Neural cell (in vitro differentiated cells): ENCODE measurements at regions not wholly inside any gene's neighbourhood (a gene's known extent, or its start where the extent isn't known, plus 50 kb on each side); places are given as distances from the start of the nearest gene placed in this dataset.

Experiments
- EP300 ChIP-seq: fragments of 450-650 bp; conservative IDR thresholded peaks from 2 replicates; pipeline ENCODE4 v1.6.1; 2014; ENCODE audit warnings: antibody characterized with exemption, mild to moderate bottlenecking, moderate library complexity; ENCODE audit not compliant: poor library complexity, severe bottlenecking
- EZH2 ChIP-seq: fragments of 200-600, 300-800 bp; shearing (Covaris generic), sonication (generic); IDR thresholded peaks from 2 replicates; pipeline ENCODE4 v1.6.1; 2014; ENCODE audit warnings: antibody characterized with exemption, low read length, borderline replicate concordance, mild to moderate bottlenecking; ENCODE audit not compliant: insufficient read depth, poor library complexity, severe bottlenecking
- MXI1 ChIP-seq: fragments of 450-650 bp; conservative IDR thresholded peaks from 2 replicates; pipeline ENCODE4 v1.6.1; 2014; ENCODE audit warnings: antibody characterized with exemption, mild to moderate bottlenecking; ENCODE audit not compliant: poor library complexity, severe bottlenecking
- POLR2AphosphoS5 ChIP-seq: IDR thresholded peaks from 2 replicates; pipeline ENCODE4 v1.6.1; 2012
- RAD21 ChIP-seq: fragments of 450-650 bp; conservative IDR thresholded peaks from 2 replicates; pipeline ENCODE4 v1.6.1; 2014; ENCODE audit warnings: antibody characterized with exemption, mild to moderate bottlenecking, moderate library complexity
- SMC3 ChIP-seq: fragments of 450-650 bp; conservative IDR thresholded peaks from 2 replicates; pipeline ENCODE4 v1.6.1; 2014; ENCODE audit warnings: antibody characterized with exemption, mild to moderate bottlenecking, moderate library complexity; ENCODE audit not compliant: poor library complexity
- TAF1 ChIP-seq: IDR thresholded peaks from 2 replicates; pipeline ENCODE4 v1.6.1; 2012; ENCODE audit warnings: low read depth
- TF ChIP-seq, protein P1 (sequence below): fragments of 450-650 bp; IDR thresholded peaks from 2 replicates; pipeline ENCODE4 v1.5.1; 2014; ENCODE audit warnings: antibody characterized with exemption, mild to moderate bottlenecking, moderate library complexity; ENCODE audit not compliant: poor library complexity, severe bottlenecking
- TF ChIP-seq, protein P2 (sequence below): IDR thresholded peaks from 2 replicates; pipeline ENCODE4 v1.6.1; 2012; ENCODE audit warnings: borderline replicate concordance

DNA sequence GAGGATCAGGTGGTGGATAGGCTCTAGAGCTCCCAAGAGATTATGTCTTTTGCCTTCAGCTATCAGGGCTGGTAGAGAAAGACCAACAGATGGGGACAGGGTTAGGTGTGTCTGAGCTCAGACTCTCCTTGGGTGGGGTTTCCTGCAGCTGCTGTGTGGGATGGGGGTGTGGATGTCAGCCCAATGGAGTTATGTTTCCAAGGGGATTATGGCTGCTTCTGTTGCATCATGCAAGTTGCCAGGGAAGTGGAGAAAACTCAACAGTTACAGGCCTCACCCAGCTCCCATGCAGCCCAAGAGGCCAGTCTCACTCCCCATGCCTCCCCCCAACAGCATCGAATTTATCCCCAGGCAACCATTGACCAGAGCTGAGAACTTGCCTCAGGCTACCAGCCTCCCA, 80.2 kb upstream of the CDX4 start:
- TF ChIP-seq, protein P1, sequence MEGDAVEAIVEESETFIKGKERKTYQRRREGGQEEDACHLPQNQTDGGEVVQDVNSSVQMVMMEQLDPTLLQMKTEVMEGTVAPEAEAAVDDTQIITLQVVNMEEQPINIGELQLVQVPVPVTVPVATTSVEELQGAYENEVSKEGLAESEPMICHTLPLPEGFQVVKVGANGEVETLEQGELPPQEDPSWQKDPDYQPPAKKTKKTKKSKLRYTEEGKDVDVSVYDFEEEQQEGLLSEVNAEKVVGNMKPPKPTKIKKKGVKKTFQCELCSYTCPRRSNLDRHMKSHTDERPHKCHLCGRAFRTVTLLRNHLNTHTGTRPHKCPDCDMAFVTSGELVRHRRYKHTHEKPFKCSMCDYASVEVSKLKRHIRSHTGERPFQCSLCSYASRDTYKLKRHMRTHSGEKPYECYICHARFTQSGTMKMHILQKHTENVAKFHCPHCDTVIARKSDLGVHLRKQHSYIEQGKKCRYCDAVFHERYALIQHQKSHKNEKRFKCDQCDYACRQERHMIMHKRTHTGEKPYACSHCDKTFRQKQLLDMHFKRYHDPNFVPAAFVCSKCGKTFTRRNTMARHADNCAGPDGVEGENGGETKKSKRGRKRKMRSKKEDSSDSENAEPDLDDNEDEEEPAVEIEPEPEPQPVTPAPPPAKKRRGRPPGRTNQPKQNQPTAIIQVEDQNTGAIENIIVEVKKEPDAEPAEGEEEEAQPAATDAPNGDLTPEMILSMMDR, result no peak
- no peak for TF ChIP-seq RAD21
- no peak for TF ChIP-seq TAF1
- TF ChIP-seq SMC3, result no peak
- TF ChIP-seq POLR2AphosphoS5, result no peak
- TF ChIP-seq EZH2, result no peak
- no peak for TF ChIP-seq EP300
- no peak for TF ChIP-seq MXI1
- TF ChIP-seq, protein P2, sequence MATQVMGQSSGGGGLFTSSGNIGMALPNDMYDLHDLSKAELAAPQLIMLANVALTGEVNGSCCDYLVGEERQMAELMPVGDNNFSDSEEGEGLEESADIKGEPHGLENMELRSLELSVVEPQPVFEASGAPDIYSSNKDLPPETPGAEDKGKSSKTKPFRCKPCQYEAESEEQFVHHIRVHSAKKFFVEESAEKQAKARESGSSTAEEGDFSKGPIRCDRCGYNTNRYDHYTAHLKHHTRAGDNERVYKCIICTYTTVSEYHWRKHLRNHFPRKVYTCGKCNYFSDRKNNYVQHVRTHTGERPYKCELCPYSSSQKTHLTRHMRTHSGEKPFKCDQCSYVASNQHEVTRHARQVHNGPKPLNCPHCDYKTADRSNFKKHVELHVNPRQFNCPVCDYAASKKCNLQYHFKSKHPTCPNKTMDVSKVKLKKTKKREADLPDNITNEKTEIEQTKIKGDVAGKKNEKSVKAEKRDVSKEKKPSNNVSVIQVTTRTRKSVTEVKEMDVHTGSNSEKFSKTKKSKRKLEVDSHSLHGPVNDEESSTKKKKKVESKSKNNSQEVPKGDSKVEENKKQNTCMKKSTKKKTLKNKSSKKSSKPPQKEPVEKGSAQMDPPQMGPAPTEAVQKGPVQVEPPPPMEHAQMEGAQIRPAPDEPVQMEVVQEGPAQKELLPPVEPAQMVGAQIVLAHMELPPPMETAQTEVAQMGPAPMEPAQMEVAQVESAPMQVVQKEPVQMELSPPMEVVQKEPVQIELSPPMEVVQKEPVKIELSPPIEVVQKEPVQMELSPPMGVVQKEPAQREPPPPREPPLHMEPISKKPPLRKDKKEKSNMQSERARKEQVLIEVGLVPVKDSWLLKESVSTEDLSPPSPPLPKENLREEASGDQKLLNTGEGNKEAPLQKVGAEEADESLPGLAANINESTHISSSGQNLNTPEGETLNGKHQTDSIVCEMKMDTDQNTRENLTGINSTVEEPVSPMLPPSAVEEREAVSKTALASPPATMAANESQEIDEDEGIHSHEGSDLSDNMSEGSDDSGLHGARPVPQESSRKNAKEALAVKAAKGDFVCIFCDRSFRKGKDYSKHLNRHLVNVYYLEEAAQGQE, result no peak
